GM23338 (cell line): ENCODE measurements at regions not wholly inside any gene's neighbourhood (a gene's known extent, or its start where the extent isn't known, plus 50 kb on each side); places are given as distances from the start of the nearest gene placed in this dataset.

Experiments used
- ATAC-seq: fragments of 200-7000 bp; cut with Tn5 transposase; 3 replicates; pipeline ENCODE4 v1.9.1; 2020
- DNase-seq: peaks from one replicate; pipeline ENCODE4 v3.0.0-alpha.2; 2015; ENCODE audit warnings: low spot score
- H2AFZ ChIP-seq: fragments of 200-600 bp; sonication (generic); 2 replicates; pipeline ENCODE4 v1.8.0; 2016; ENCODE audit warnings: antibody characterized with exemption, mild to moderate bottlenecking, moderate library complexity
- H3F3A ChIP-seq: fragments of 200-600 bp; sonication (generic); replicated peaks from 2 replicates; pipeline ENCODE4 v1.8.0; 2017; ENCODE audit warnings: antibody characterized with exemption, mixed run types, low read depth
- H3K27ac ChIP-seq: fragments of 200-600 bp; sonication (generic); 2 replicates; pipeline ENCODE4 v1.6.1; 2016; ENCODE audit warnings: low read depth
- H3K27me3 ChIP-seq: fragments of 200-600 bp; sonication (generic); 2 replicates; pipeline ENCODE4 v1.8.0; 2016; ENCODE audit warnings: mild to moderate bottlenecking, mixed run types, moderate library complexity; ENCODE audit not compliant: insufficient read depth
- H3K36me3 ChIP-seq: fragments of 200-600 bp; sonication (generic); 2 replicates; pipeline ENCODE4 v1.8.0; 2016; ENCODE audit warnings: mild to moderate bottlenecking; ENCODE audit not compliant: insufficient read depth
- H3K4me1 ChIP-seq: fragments of 200-600 bp; sonication (generic); 2 replicates; pipeline ENCODE4 v1.8.0; 2016; ENCODE audit warnings: mild to moderate bottlenecking, moderate library complexity; ENCODE audit not compliant: insufficient read depth
- H3K4me2 ChIP-seq: fragments of 200-600 bp; sonication (generic); 2 replicates; pipeline ENCODE4 v1.7.1; 2017; ENCODE audit warnings: mixed run types
- H3K4me3 ChIP-seq: fragments of 200-600 bp; sonication (generic); 2 replicates; pipeline ENCODE4 v1.6.1; 2016; ENCODE audit warnings: mixed run types
- H3K79me2 ChIP-seq: fragments of 200-600 bp; sonication (generic); replicated peaks from 2 replicates; pipeline ENCODE4 v1.8.0; 2017; ENCODE audit warnings: mild to moderate bottlenecking; ENCODE audit not compliant: insufficient read depth
- H3K9me2 ChIP-seq: fragments of 200-600 bp; sonication (generic); 2 replicates; pipeline ENCODE4 v1.8.0; 2017; ENCODE audit not compliant: insufficient read depth
- H4K20me1 ChIP-seq: fragments of 200-600 bp; sonication (generic); replicated peaks from 2 replicates; pipeline ENCODE4 v1.8.0; 2017; ENCODE audit warnings: mild to moderate bottlenecking; ENCODE audit not compliant: insufficient read depth
- H3K27ac Mint-ChIP-seq: 2 replicates; pipeline ENCODE4 v1.8.0; 2020; ENCODE audit warnings: inconsistent platforms, mild to moderate bottlenecking, moderate library complexity, mixed read lengths
- H3K27me3 Mint-ChIP-seq: 3 replicates; pipeline ENCODE4 v1.8.0; 2022; ENCODE audit warnings: low read depth, mild to moderate bottlenecking, moderate library complexity, mixed read lengths, inconsistent platforms; ENCODE audit not compliant: insufficient read depth, poor library complexity
- H3K36me3 Mint-ChIP-seq: 3 replicates; pipeline ENCODE4 v1.8.0; 2021; ENCODE audit warnings: low read depth, mild to moderate bottlenecking, inconsistent platforms, moderate library complexity, mixed read lengths
- H3K4me1 Mint-ChIP-seq: 3 replicates; pipeline ENCODE4 v1.8.0; 2020; ENCODE audit warnings: mild to moderate bottlenecking, inconsistent platforms, mixed read lengths
- H3K4me3 Mint-ChIP-seq: 3 replicates; pipeline ENCODE4 v1.8.0; 2021; ENCODE audit warnings: moderate library complexity, mild to moderate bottlenecking, inconsistent platforms, mixed read lengths
- H3K9me3 Mint-ChIP-seq: 3 replicates; pipeline ENCODE4 v1.8.0; 2020; ENCODE audit warnings: moderate library complexity, mild to moderate bottlenecking, inconsistent platforms, mixed read lengths
- EZH2 ChIP-seq: fragments of 200-600 bp; sonication (generic); IDR thresholded peaks from one replicate; pipeline ENCODE4 v1.8.0; 2017; ENCODE audit warnings: antibody characterized with exemption, mild to moderate bottlenecking, low read depth; ENCODE audit not compliant: unreplicated experiment
- NANOG ChIP-seq: IDR thresholded peaks from 2 replicates; pipeline ENCODE4 v1.6.1; 2016; ENCODE audit warnings: antibody characterized with exemption, borderline replicate concordance
- ZNF114 ChIP-seq: fragments of 250-450 bp; sonication (Bioruptor Pico); IDR thresholded peaks from 2 replicates; pipeline ENCODE4 v1.5.0; 2020; ENCODE audit warnings: mild to moderate bottlenecking, moderate library complexity
- ZNF331 ChIP-seq: fragments of 250-450 bp; sonication (Bioruptor Pico); IDR thresholded peaks from 2 replicates; pipeline ENCODE4 v1.5.0; 2020; ENCODE audit warnings: low read depth, mild to moderate bottlenecking, moderate library complexity
- TF ChIP-seq, protein P1 (sequence below): IDR thresholded peaks from 2 replicates; pipeline ENCODE4 v1.6.1; 2016; ENCODE audit warnings: antibody characterized with exemption
- TF ChIP-seq, protein P2 (sequence below): fragments of 250-450 bp; sonication (Bioruptor Pico); IDR thresholded peaks from 2 replicates; pipeline ENCODE4 v1.5.0; 2020; ENCODE audit warnings: mild to moderate bottlenecking, moderate library complexity

- H3K36me3 Mint-ChIP-seq, result peaks cover 9% of the 10 kb centered on the region; the same call in 2 of the 3 replicates
- H3K4me3 ChIP-seq, result no peak overlapping the region
- no peaks in the 10 kb centered on the region for H3K4me1 ChIP-seq
- no peaks in the 10 kb centered on the region; the same call in 1 of the 2 replicates for H3K36me3 ChIP-seq
- H4K20me1 ChIP-seq, result no peaks in the 10 kb centered on the region
- no peaks in the 10 kb centered on the region for H3F3A ChIP-seq
- ATAC-seq, result no peak
- H3K9me3 Mint-ChIP-seq, result peaks cover 13% of the 10 kb centered on the region; the same call in 2 of the 3 replicates
- H2AFZ ChIP-seq, result no peak overlapping the region
- H3K27ac Mint-ChIP-seq, result no peak overlapping the region
- H3K4me3 Mint-ChIP-seq, result no peak overlapping the region
- H3K27me3 ChIP-seq, result no peaks in the 10 kb centered on the region
- TF ChIP-seq NANOG (no peak), ZNF331 (CRISPR knock-in tag) (no peak), EZH2 (no peak), ZNF114 (no peak)
- TF ChIP-seq, protein P1, sequence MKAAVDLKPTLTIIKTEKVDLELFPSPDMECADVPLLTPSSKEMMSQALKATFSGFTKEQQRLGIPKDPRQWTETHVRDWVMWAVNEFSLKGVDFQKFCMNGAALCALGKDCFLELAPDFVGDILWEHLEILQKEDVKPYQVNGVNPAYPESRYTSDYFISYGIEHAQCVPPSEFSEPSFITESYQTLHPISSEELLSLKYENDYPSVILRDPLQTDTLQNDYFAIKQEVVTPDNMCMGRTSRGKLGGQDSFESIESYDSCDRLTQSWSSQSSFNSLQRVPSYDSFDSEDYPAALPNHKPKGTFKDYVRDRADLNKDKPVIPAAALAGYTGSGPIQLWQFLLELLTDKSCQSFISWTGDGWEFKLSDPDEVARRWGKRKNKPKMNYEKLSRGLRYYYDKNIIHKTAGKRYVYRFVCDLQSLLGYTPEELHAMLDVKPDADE, result no peak
- TF ChIP-seq, protein P2, sequence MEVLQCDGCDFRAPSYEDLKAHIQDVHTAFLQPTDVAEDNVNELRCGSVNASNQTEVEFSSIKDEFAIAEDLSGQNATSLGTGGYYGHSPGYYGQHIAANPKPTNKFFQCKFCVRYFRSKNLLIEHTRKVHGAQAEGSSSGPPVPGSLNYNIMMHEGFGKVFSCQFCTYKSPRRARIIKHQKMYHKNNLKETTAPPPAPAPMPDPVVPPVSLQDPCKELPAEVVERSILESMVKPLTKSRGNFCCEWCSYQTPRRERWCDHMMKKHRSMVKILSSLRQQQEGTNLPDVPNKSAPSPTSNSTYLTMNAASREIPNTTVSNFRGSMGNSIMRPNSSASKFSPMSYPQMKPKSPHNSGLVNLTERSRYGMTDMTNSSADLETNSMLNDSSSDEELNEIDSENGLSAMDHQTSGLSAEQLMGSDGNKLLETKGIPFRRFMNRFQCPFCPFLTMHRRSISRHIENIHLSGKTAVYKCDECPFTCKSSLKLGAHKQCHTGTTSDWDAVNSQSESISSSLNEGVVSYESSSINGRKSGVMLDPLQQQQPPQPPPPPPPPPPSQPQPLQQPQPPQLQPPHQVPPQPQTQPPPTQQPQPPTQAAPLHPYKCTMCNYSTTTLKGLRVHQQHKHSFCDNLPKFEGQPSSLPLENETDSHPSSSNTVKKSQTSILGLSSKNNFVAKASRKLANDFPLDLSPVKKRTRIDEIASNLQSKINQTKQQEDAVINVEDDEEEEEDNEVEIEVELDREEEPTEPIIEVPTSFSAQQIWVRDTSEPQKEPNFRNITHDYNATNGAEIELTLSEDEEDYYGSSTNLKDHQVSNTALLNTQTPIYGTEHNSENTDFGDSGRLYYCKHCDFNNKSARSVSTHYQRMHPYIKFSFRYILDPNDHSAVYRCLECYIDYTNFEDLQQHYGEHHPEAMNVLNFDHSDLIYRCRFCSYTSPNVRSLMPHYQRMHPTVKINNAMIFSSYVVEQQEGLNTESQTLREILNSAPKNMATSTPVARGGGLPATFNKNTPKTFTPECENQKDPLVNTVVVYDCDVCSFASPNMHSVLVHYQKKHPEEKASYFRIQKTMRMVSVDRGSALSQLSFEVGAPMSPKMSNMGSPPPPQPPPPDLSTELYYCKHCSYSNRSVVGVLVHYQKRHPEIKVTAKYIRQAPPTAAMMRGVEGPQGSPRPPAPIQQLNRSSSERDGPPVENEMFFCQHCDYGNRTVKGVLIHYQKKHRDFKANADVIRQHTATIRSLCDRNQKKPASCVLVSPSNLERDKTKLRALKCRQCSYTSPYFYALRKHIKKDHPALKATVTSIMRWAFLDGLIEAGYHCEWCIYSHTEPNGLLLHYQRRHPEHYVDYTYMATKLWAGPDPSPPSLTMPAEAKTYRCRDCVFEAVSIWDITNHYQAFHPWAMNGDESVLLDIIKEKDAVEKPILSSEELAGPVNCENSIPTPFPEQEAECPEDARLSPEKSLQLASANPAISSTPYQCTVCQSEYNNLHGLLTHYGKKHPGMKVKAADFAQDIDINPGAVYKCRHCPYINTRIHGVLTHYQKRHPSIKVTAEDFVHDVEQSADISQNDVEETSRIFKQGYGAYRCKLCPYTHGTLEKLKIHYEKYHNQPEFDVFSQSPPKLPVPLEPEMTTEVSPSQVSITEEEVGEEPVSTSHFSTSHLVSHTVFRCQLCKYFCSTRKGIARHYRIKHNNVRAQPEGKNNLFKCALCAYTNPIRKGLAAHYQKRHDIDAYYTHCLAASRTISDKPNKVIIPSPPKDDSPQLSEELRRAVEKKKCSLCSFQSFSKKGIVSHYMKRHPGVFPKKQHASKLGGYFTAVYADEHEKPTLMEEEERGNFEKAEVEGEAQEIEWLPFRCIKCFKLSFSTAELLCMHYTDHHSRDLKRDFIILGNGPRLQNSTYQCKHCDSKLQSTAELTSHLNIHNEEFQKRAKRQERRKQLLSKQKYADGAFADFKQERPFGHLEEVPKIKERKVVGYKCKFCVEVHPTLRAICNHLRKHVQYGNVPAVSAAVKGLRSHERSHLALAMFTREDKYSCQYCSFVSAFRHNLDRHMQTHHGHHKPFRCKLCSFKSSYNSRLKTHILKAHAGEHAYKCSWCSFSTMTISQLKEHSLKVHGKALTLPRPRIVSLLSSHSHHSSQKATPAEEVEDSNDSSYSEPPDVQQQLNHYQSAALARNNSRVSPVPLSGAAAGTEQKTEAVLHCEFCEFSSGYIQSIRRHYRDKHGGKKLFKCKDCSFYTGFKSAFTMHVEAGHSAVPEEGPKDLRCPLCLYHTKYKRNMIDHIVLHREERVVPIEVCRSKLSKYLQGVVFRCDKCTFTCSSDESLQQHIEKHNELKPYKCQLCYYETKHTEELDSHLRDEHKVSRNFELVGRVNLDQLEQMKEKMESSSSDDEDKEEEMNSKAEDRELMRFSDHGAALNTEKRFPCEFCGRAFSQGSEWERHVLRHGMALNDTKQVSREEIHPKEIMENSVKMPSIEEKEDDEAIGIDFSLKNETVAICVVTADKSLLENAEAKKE (CRISPR knock-in tag), result no peak
- DNase-seq, result no peak
- no peaks in the 10 kb centered on the region for H3K79me2 ChIP-seq
- no peak overlapping the region for H3K4me2 ChIP-seq
- H3K27ac ChIP-seq, result no peak overlapping the region
- H3K27me3 Mint-ChIP-seq, result peaks cover 5% of the 10 kb centered on the region
- H3K9me2 ChIP-seq, result 0 out of 2 replicates have a peak, but pooled peaks cover 4% of the 10 kb centered on the region
- peaks cover 18% of the 10 kb centered on the region for H3K4me1 Mint-ChIP-seq
Measured at GRCh38 chr2:20549691-20550348, 101.1 kb downstream of the HS1BP3 start.
